CD14-positive monocyte (primary cell): ENCODE measurements at regions not wholly inside any gene's neighbourhood (a gene's known extent, or its start where the extent isn't known, plus 50 kb on each side); places are given as distances from the start of the nearest gene placed in this dataset.

Experiments used
- DNase-seq, 3 donors: peaks; one replicate each; pipeline ENCODE4 v3.0.0-alpha.2; 2011 to 2022
- H2AFZ ChIP-seq: 2 replicates; pipeline ENCODE4 v1.6.0; 2012; ENCODE audit warnings: mild to moderate bottlenecking, low read depth, low read length, inconsistent platforms; ENCODE audit not compliant: insufficient read depth, poor library complexity, severe bottlenecking
- H3K27ac ChIP-seq, 2 donors: 1 replicate in 1 of 2; 2 replicates in 1 of 2; pipeline ENCODE4 v1.5.1; 2012 to 2013; ENCODE audit warnings: low read length in 2 of 2, control low read depth in 1 of 2, inconsistent platforms in 1 of 2, low read depth in 1 of 2, mild to moderate bottlenecking in 1 of 2
- H3K27me3 ChIP-seq, 2 donors: one replicate each; pipeline versions ENCODE4 v1.6.0 to v1.6.1; 2011 to 2013; ENCODE audit warnings: low read length in 2 of 2; ENCODE audit not compliant: control insufficient read depth in 2 of 2, insufficient read depth in 2 of 2
- H3K36me3 ChIP-seq, 2 donors: replicated peaks in 1 of 2; 1 replicate in 1 of 2; 2 replicates in 1 of 2; pipeline versions ENCODE4 v1.5.1 to v1.6.1; 2012 to 2013; ENCODE audit warnings: low read length in 2 of 2, control low read depth in 1 of 2, inconsistent platforms in 1 of 2, mild to moderate bottlenecking in 1 of 2; ENCODE audit not compliant: insufficient read depth in 2 of 2, control insufficient read depth in 1 of 2
- H3K4me1 ChIP-seq, 2 donors: 1 replicate in 1 of 2; 2 replicates in 1 of 2; pipeline versions ENCODE4 v1.5.1 to v1.6.1; 2012 to 2013; ENCODE audit warnings: low read length in 2 of 2, control low read depth in 1 of 2, inconsistent platforms in 1 of 2, mild to moderate bottlenecking in 1 of 2, moderate library complexity in 1 of 2; ENCODE audit not compliant: insufficient read depth in 2 of 2, control insufficient read depth in 1 of 2
- H3K4me2 ChIP-seq: replicated peaks from 2 replicates; pipeline ENCODE3; 2012; ENCODE audit warnings: low read length, moderate library complexity, mild to moderate bottlenecking; ENCODE audit not compliant: poor library complexity, severe bottlenecking; ENCODE audit errors: extremely low read depth
- H3K4me3 ChIP-seq, 3 experiments: fragments of 200-600 bp in 1 of 3; sonication (generic) in 1 of 3; replicated peaks in 1 of 3; 1 replicate in 2 of 3; 2 replicates in 1 of 3; pipeline ENCODE4 v1.5.1; 2011 to 2013; ENCODE audit warnings: low read length in 3 of 3, mild to moderate bottlenecking in 3 of 3, control low read depth in 2 of 3, low read depth in 2 of 3, inconsistent platforms in 1 of 3, moderate library complexity in 1 of 3
- H3K79me2 ChIP-seq: 2 replicates; pipeline ENCODE4 v1.6.0; 2012; ENCODE audit warnings: mild to moderate bottlenecking, control low read depth, inconsistent platforms, low read length, moderate library complexity; ENCODE audit not compliant: insufficient read depth
- H3K9ac ChIP-seq: 2 replicates; pipeline ENCODE4 v1.6.0; 2017; ENCODE audit warnings: low read length, mild to moderate bottlenecking; ENCODE audit not compliant: insufficient read depth, poor library complexity, severe bottlenecking
- H3K9me3 ChIP-seq, 2 donors: replicated peaks in 1 of 2; 1 replicate in 1 of 2; 2 replicates in 1 of 2; pipeline versions ENCODE4 v1.5.1 to v1.6.1; 2012 to 2013; ENCODE audit warnings: low read length in 2 of 2, control low read depth in 1 of 2; ENCODE audit not compliant: control insufficient read depth in 1 of 2, insufficient read depth in 1 of 2
- H4K20me1 ChIP-seq: 2 replicates; pipeline ENCODE4 v1.6.0; 2012; ENCODE audit warnings: mild to moderate bottlenecking, low read length, control low read depth, moderate library complexity; ENCODE audit not compliant: insufficient read depth
- H3K27ac Mint-ChIP-seq, 7 donors: one replicate each; pipeline ENCODE4 v1.8.0; 2020; ENCODE audit warnings: mild to moderate bottlenecking in 7 of 7, mixed read lengths in 7 of 7, moderate library complexity in 6 of 7, inconsistent platforms in 2 of 7
- H3K27me3 Mint-ChIP-seq, 3 donors: one replicate each; pipeline ENCODE4 v1.8.0; 2021 to 2022; ENCODE audit warnings: low read depth in 3 of 3, mild to moderate bottlenecking in 3 of 3, mixed read lengths in 3 of 3, moderate library complexity in 3 of 3, inconsistent platforms in 1 of 3
- H3K36me3 Mint-ChIP-seq, 2 donors: one replicate each; pipeline ENCODE4 v1.8.0; 2020; ENCODE audit warnings: mixed read lengths in 2 of 2, inconsistent platforms in 1 of 2, mild to moderate bottlenecking in 1 of 2
- H3K4me1 Mint-ChIP-seq: one replicate; pipeline ENCODE4 v1.8.0; 2020; ENCODE audit warnings: mild to moderate bottlenecking, mixed read lengths
- H3K4me3 Mint-ChIP-seq, 2 donors: one replicate each; pipeline ENCODE4 v1.8.0; 2020; ENCODE audit warnings: mild to moderate bottlenecking in 2 of 2, mixed read lengths in 2 of 2, moderate library complexity in 1 of 2
- H3K9me3 Mint-ChIP-seq, 7 donors: one replicate each; pipeline ENCODE4 v1.8.0; 2020 to 2022; ENCODE audit warnings: mixed read lengths in 7 of 7, mild to moderate bottlenecking in 6 of 7, moderate library complexity in 6 of 7, inconsistent platforms in 2 of 7
- CTCF ChIP-seq: fragments of 200-600 bp; IDR thresholded peaks from one replicate; pipeline ENCODE4 v1.8.0; 2022; ENCODE audit warnings: antibody characterized with exemption, mild to moderate bottlenecking
- WGBS: methylation state at CpG from one replicate; pipeline ENCODE4 v1.1.5; 2013; ENCODE audit warnings: missing lambda C conversion rate; ENCODE audit not compliant: insufficient coverage; 5-methylcytosine and 5-hydroxymethylcytosine counted together
- intact Hi-C, 2 donors: fragments of 100-400 bp; cut with micrococcal nuclease; formaldehyde crosslinking; loops; one replicate each; pipeline versions ENCODE4 v1.15.0 to v1.15.1; 2023

DNA sequence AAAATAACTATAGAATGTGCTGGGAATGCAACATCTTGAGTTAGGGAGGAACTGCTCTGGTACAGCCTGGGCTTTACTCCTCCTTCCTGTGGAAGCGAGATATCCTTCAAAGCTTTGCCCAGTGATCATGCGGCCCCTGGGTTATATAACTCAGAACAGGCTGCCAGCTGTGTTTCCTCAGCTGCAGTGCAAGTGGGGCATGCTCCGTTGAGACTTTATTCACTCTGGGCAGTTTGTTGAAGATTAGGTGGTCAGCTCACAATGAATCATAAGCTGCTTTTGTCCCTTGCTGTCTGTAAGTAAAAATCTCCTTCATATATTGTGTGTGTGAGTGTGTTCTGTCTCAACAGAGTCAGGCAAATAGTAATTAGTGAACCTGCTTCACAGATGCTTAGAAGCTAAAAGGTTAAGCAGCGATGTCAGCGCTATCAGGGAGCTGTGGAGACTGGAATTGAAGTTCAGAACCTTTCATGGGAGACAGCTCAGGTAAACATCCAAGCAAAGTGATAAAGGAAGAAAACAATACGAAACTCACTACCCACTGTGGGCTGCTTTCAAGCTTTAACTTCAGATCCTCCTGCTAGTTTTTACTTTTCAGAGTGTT, 688.4 kb downstream of the HTR1B start:
- Histone ChIP-seq H3K9me3 (peaks cover 12 to 17% of the 10 kb centered on the region in 2 donors), H3K9ac (no peak overlapping the region), H3K4me1 (no peaks in the 10 kb centered on the region), H3K36me3 (no peaks in the 10 kb centered on the region), H3K27ac (no peak overlapping the region), H3K4me3 (no peak overlapping the region), H3K4me2 (no peak overlapping the region), H3K27me3 (no peaks in the 10 kb centered on the region), H2AFZ (no peak overlapping the region), H3K79me2 (no peaks in the 10 kb centered on the region), H4K20me1 (no peaks in the 10 kb centered on the region)
- H3K27ac Mint-ChIP-seq = no peak overlapping the region
- intact Hi-C loops = no loop called here
- H3K27me3 Mint-ChIP-seq = peaks cover 0 to 2% (median 0%) of the 10 kb centered on the region in 3 donors
- peaks cover 0 to 14% (median 4%) of the 10 kb centered on the region in 7 donors for H3K9me3 Mint-ChIP-seq
- no peak for TF ChIP-seq CTCF
- DNase-seq = no peak
- H3K4me1 Mint-ChIP-seq = no peaks in the 10 kb centered on the region
- no peak overlapping the region for H3K4me3 Mint-ChIP-seq
- WGBS = 100% methylated on average over 2 of the region's 6 CpGs
- H3K36me3 Mint-ChIP-seq = no peaks in the 10 kb centered on the region

- H3K27ac ChIP-seq = no peak overlapping the region
- Mint-ChIP-seq H3K27ac (no peak overlapping the region), H3K36me3 (no peaks in the 10 kb centered on the region), H3K4me1 (no peaks in the 10 kb centered on the region), H3K4me3 (no peak overlapping the region), H3K9me3 (peaks cover 0 to 20% (median 5%) of the 10 kb centered on the region in 7 donors), H3K27me3 (peaks cover 0 to 2% (median 0%) of the 10 kb centered on the region in 3 donors)
- H4K20me1 ChIP-seq = no peaks in the 10 kb centered on the region
- no peak overlapping the region for H3K4me2 ChIP-seq
- H3K27me3 ChIP-seq = no peaks in the 10 kb centered on the region
- H3K9ac ChIP-seq = no peak overlapping the region
- no peak overlapping the region for H2AFZ ChIP-seq
- no peaks in the 10 kb centered on the region for H3K79me2 ChIP-seq
- no peak overlapping the region for H3K4me3 ChIP-seq
- peaks cover 12 to 24% of the 10 kb centered on the region in 2 donors for H3K9me3 ChIP-seq
- TF ChIP-seq CTCF = no peak
- no peak for DNase-seq
- no peaks in the 10 kb centered on the region for H3K4me1 ChIP-seq
- intact Hi-C loops = no loop called here
- H3K36me3 ChIP-seq = no peaks in the 10 kb centered on the region
- no CpG with 5 or more reads among the region's 2 CpGs for WGBS
Observed at GRCh38 chr6:76772951-76773350, 690.3 kb downstream of the HTR1B start.
